HUDEP-2 (cell line): ENCODE measurements at regions not wholly inside any gene's neighbourhood (a gene's known extent, or its start where the extent isn't known, plus 50 kb on each side); places are given as distances from the start of the nearest gene placed in this dataset.

ENCODE experiments used
- DNase-seq, 76 experiments: peaks; one replicate each; lab custom pipeline; 2025; ENCODE audit not compliant: unreplicated experiment in 76 of 76; lab: John Stamatoyannopoulos, UW

DNA sequence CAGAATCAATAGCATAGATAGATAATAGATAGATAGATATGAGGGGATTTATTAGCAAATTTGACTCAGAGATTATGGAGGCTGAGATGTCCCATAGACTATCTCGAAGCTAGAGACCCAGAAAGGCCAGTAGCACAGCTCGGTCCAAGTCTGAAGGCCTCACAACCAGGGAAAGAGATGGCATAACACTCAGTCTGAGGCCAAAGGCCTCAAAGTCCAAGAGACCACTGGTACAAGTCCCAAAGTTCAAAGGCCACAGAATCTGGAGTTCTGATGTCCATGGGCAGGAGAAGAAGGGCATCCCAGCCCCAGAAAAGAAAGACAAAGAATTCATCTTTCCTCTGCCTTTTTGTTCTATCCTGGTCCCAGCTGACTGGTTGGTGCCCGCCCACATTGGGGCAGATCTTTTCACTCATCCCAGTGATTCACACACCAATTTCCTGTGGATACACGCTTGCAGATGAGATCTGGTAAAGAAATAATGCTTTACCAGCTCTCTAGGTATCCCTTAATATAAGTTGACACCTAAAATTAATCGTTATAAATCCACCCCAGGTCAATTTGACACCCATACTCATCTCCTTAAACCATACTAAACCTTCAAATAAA is 127.8 kb upstream of the FBN2 start:
- DNase-seq = no peak

DNA sequence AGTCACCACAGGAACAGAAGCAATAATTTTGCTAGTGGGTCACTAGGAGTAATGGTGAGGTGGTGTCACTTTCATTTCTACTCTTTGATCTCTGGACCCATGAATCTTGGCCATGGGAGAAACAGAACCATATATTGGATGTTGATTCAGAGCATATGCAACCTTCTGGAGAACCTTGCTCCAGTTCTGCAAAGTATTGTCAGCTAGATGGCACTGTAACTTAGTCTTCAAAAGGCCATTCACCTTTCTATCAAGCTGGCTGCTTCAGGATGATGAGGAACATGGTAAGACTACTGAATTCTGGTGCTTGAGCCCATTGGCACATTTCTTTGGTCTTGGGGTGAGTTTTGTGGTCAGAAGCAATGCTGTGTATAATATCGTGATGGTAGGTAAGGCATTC is 129.1 kb upstream of the FBN2 start:
- DNase-seq = no peak

DNA sequence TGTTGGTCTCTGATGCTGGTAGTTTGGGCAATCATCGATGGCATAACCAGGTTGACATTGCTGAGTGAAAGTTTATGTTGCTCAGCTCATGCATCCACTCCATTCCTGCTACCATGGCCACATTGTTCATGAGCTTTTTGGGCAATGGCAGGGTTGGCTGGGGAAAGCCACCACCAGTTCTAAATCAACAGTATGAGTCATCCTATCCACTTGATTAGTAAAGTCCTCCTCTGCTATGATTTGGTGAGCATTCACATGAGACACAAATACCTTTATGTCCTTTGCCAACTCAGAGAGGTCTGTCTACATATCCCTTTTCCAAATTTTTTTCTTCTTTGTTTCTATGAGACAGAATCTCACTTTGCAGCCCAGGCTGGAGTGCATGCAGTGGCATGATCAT is 129.7 kb upstream of the FBN2 start:
- no peak for DNase-seq

GRCh38 chr5:128668921-128669320 is 130.9 kb upstream of the FBN2 start:
- DNase-seq = no peak

- DNase-seq = no peak
These were observed 131.8 kb upstream of the FBN2 start for GRCh38 chr5:128669803-128670202.

- DNase-seq = no peak
These were observed 133.9 kb upstream of the FBN2 start for GRCh38 chr5:128671943-128672342.

DNA sequence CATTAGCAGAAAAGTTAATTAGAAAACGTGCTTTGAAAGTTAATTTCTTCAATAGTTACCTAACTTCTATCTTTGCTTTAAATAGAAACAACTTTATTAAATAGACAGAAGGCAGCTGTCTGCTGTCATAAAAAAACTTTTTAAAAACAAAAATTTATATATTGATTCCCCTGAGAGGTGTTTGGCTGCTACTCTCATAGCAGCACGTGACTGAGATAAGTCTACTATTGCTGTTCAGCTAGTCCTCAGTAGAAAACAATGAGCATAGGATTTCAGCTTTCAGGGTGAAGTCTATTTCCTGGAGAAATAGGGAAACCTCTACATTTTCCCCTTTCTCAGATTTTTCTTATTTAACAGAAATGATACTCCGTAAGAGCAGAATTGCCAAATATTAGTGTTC is 135.0 kb upstream of the FBN2 start:
- DNase-seq = no peak

DNA sequence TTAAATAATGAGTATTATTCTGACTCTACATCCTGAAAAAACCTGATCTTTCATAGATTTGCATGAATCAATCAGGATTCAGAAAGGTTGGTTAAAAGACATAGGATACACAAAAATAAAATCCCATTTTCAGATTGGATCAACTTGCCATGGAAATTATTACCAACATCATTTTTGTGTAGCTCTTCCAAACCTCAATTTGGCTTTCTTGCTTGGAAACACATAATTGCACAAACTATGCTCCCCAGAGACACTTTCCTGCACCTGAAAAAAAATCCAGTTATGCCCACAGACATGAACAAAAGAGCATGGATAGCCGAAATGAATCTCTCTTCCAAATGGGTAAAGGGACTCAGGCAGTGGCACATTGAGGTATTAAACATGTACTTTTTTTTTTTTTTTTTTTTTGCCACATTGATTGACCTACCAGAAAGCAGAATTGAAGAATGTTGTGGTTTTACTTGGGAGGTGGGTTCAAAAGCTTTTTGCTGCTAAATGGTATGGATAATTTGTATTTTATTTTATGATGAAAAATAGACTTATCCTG is 135.4 kb upstream of the FBN2 start:
- no peak for DNase-seq

GRCh38 chr5:128673970-128674369 is 135.9 kb upstream of the FBN2 start:
- no peak for DNase-seq

DNA sequence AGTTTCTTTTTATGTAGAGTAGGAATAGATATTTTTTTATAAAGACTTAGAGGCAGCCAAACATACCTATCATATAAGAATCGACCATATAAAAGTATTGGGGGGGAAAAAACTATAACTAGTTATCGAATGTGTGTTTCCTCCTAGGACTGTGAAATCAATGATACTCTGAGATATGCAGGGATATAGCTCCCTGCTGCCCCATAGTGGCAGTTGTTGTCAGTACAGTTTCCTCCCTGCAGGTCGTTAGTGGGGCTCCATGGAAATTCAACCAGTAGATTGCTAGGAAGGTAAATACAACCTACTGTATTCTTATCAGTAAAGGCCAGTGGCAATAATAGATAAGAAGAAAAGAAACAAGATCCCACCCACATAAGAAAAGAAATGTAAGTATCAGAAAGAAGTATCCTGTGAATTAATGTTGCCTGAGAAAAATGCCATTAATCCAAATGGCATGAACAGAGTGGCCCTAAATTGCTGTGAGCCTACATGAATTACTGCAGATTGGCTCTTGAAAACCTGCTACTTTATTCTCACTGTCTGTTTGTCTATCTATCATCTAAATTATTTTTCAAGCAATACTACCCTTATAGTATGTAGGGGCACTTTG is 136.9 kb upstream of the FBN2 start:
- peak in 42 of 76 experiments; percentile 0 to 60 (median 14) for DNase-seq

DNA sequence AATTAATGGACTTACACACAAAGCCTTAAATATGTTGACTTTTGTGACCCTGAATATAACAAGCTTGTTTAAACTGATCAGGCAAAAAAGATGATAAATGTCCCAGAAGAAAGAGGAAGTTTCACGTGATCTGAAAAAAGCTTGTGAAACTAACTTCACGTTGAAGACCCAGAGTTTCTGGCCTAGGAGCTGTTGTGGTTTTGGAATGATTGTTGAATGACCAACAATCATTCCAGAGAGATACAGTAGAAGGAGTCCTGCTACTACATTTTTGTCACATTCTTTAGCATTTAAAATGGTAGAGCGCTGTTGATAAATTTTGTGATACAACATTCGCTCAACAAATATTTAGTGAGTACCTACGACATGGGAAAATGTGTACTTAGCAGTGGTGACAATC is 143.1 kb upstream of the FBN2 start:
- no peak for DNase-seq

GRCh38 chr5:128681764-128682592 is 143.9 kb upstream of the FBN2 start:
- DNase-seq = no peak

- no peak for DNase-seq
These were observed 144.6 kb upstream of the FBN2 start for GRCh38 chr5:128682669-128683068.

DNA sequence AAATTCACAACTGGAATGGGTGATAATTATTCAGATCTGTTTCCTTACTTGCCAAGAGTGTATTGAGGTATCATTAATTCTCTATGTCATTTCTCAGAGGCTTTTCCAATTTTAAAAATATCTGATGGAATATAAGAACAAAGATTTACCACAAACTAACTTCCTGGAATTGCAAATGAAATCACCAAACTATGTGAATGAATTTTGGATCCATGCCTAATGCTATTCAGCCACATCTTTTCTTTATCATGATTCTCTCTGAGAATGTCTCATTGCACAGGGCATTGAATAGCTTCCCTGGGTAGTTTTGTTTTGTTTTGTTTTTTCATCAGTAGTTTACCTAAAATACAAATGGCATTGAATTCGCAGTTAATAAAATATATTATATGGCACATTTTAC is 146.9 kb upstream of the FBN2 start:
- DNase-seq = no peak

- no peak for DNase-seq
These were observed 149.9 kb upstream of the FBN2 start for GRCh38 chr5:128687930-128688329.

GRCh38 chr5:128693764-128694163 is 155.7 kb upstream of the FBN2 start:
- DNase-seq = no peak

- no peak for DNase-seq
These were observed 157.9 kb upstream of the FBN2 start for GRCh38 chr5:128695791-128696530.

DNA sequence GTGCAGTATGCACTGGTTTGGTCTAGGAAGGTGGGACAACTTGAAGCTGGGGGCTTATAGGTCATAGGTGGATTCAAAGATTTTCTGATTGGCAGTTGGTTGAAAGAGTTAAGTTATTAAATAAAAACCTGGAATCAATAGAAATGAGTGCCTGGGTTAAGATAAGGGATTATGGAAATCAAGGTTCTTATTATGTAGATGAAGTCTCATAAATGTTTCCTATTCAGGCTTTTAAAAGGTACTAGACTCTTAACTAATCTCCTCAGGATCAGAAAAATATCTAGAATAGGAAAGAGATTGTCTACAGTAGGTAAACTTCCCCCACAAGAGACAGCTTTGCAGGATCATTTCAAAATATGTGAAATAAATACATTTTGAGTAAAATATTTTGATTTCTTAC is 163.3 kb upstream of the FBN2 start:
- DNase-seq = no peak

- DNase-seq = no peak
These were observed 165.3 kb upstream of the FBN2 start for GRCh38 chr5:128703322-128703721.

DNA sequence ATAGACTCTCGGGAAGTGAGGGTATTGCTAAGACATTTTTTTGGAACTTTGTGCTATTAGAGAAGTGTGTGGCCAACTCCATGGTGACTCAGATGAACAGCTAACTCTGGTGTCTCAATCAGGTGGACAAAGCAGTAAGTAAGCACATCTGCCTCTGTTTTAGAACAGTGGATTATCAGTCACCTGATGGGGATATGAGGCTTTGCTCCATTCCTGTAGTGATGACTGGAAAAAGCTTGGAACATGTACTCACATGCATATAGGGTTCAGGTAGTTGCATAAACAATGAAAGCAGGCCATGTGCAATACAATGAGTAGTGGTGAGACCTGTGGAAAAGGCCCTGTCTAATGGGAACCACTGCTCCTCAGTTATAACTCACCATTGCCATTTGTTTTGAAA is 168.2 kb upstream of the FBN2 start:
- no peak for DNase-seq

- DNase-seq = no peak
These were observed 170.8 kb upstream of the FBN2 start for GRCh38 chr5:128708841-128709240.
